ENCODE measurements at regions not wholly inside any gene's neighbourhood (a gene's known extent, or its start where the extent isn't known, plus 50 kb on each side); places are given as distances from the start of the nearest gene placed in this dataset.

DNA sequence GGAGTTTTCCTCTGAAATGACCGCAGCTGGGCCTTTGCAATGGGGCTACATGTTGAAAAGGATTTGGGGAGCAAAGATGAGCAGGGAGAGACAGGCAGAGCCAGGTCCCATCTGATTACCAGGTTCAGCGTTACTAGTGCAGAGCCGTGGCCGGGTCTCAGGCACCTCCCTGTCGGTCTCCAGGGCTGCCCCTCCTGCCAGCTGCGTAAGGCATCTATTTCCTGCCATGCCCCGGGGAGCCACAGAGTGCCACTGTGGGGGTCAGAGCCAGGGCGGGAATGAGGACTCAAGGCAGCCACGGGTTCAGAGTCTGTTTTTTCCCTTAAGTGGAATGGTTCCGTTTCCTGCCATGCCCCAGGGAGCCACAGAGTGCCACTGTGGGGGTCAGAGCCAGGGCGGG is 382.6 kb upstream of the SHH start:
- no peak for TF ChIP-seq ZFX (IDR thresholded peaks at IDR 0.05)
- TF ChIP-seq CTCF (conservative IDR thresholded peaks at IDR 0.05): no peak

GRCh38 chr7:156192921-156193320 is 380.7 kb upstream of the SHH start:
- no peak for TF ChIP-seq CTCF (conservative IDR thresholded peaks at IDR 0.05)
- TF ChIP-seq ZFX (IDR thresholded peaks at IDR 0.05): no peak
- H3K27ac ChIP-seq: no peak overlapping the region

More for the DNA sequence above, 382.6 kb upstream of the SHH start:
- no peak overlapping the region for H3K27ac ChIP-seq

DNA sequence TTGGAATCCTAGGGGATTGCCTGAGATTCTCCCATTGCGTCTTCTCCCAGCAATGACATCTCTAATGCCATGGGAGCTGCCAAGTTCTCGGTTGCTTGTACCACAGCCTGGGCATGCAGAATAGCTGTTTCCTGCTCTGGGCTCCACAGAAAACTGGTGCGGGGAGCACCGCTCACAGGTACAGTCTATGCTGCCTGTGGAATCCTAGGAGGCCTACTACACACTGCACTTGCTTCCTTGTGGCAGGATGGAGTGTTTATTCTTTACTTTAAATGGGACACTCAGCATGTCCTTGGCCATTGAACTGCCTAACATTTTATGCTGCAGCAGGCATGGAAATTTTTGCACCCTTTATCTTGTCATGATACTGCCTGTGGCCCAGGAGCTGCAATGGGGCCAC is 378.8 kb upstream of the SHH start:
- TF ChIP-seq ZFX (IDR thresholded peaks at IDR 0.05): no peak
- no peak for TF ChIP-seq CTCF (conservative IDR thresholded peaks at IDR 0.05)
- H3K27ac ChIP-seq: no peak overlapping the region

- TF ChIP-seq CTCF (conservative IDR thresholded peaks at IDR 0.05) (no peak), ZFX (IDR thresholded peaks at IDR 0.05) (no peak)
- H3K27ac ChIP-seq: no peak overlapping the region
Measured at GRCh38 chr7:156185076-156185475, 372.8 kb upstream of the SHH start.

DNA sequence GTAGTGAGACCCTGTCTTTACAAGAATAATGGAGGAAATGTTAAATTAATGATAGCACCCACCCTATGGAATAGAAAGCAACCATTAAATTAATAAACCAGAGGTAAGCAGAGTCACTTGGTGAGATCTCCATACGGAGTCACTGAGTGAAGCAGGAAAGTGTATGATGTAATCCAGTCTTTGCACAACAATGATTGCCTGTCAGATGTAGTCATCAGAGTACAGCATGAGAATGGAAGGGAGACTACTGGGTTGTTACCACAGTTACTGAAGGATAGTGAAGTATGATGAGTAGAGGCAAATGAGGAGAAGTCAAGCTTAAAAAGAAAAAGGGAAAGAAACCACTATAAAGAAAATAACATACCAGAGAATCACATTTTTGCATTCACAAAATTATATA is 371.9 kb upstream of the SHH start:
- TF ChIP-seq CTCF (conservative IDR thresholded peaks at IDR 0.05) (no peak), ZFX (IDR thresholded peaks at IDR 0.05) (no peak)
- H3K27ac ChIP-seq: no peak overlapping the region

DNA sequence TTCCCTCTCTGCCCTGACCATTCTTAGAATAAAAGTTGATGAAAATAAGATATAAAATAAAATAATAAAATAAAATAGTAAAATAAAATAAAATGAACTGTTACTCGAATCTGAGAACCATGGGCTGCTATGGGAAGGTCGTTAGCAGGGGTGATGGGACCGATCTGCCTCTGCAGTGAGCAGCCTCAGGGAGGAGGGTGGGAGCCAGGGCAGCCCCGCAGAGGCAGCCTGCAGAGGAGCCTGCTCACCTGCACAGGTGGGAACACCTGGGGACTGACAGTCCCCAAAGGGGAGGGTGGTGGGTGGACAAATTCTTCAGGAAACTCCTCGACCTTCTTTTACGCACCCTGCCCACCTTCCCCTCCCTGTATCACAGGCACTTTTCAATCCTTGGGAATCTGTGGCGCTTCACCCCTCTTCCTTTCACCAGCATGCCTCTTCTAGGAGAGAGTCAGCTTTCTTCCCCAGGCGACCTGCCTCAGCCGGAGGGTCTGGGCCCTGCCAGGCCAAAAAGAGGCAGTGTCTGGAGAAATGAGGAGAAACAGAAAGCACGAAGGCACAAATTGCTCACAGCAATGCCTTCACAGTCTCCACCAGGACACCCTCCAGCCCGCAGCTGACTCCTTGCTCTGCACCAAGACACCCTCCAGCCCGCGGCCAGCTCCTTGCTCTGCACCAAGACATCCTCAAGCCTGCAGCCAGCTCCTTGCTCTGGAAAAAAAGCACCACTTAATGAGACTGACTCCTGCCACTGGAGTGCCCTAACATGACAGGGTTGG is 368.4 kb upstream of the SHH start:
- H3K27ac ChIP-seq: no peak overlapping the region
- TF ChIP-seq CTCF (conservative IDR thresholded peaks at IDR 0.05) (no peak), ZFX (IDR thresholded peaks at IDR 0.05) (no peak)

GRCh38 chr7:156179872-156180390 is 367.7 kb upstream of the SHH start:
- TF ChIP-seq ZFX (IDR thresholded peaks at IDR 0.05): no peak
- TF ChIP-seq CTCF (conservative IDR thresholded peaks at IDR 0.05): no peak
- no peak overlapping the region for H3K27ac ChIP-seq

Measured in C4-2B (cell line).